Stimulated activated memory B cell treated with anti-CD40 and anti-IgM and Interleukin-4, amounts not matched to agents 10 μg/mL and 1 μg/mL and 100 μg/mL, for 72 hours (primary cell): ENCODE measurements at regions not wholly inside any gene's neighbourhood (a gene's known extent, or its start where the extent isn't known, plus 50 kb on each side); places are given as distances from the start of the nearest gene placed in this dataset.

Experiments
- ATAC-seq: fragments of 150-1000 bp; cut with Tn5 transposase; 2 replicates; pipeline ENCODE4 v1.10.0; 2021
- H3K27ac Mint-ChIP-seq: one replicate; pipeline ENCODE4 v1.8.0; 2022; ENCODE audit warnings: mild to moderate bottlenecking, mixed read lengths
- H3K27me3 Mint-ChIP-seq: one replicate; pipeline ENCODE4 v1.8.0; 2022; ENCODE audit warnings: mixed read lengths
- H3K36me3 Mint-ChIP-seq: one replicate; pipeline ENCODE4 v1.8.0; 2022; ENCODE audit warnings: mixed read lengths
- H3K4me1 Mint-ChIP-seq: one replicate; pipeline ENCODE4 v1.8.0; 2022; ENCODE audit warnings: mixed read lengths
- H3K4me3 Mint-ChIP-seq: one replicate; pipeline ENCODE4 v1.8.0; 2022; ENCODE audit warnings: mild to moderate bottlenecking, moderate library complexity, mixed read lengths
- H3K9me3 Mint-ChIP-seq: one replicate; pipeline ENCODE4 v1.8.0; 2022; ENCODE audit warnings: mixed read lengths

GRCh38 chr10:107894516-107894915 lies 730.0 kb upstream of the SORCS1 start:
- peak; percentile 48 for ATAC-seq

GRCh38 chr10:107889105-107889504 lies 724.6 kb upstream of the SORCS1 start:
- Mint-ChIP-seq H3K27ac (no peak overlapping the region), H3K4me1 (no peaks in the 10 kb centered on the region), H3K27me3 (no peaks in the 10 kb centered on the region), H3K9me3 (peaks cover 3% of the 10 kb centered on the region), H3K36me3 (no peaks in the 10 kb centered on the region), H3K4me3 (no peak overlapping the region)
- no peak for ATAC-seq

More at GRCh38 chr10:107894516-107894915, 730.0 kb upstream of the SORCS1 start:
- Mint-ChIP-seq H3K9me3 (no peaks in the 10 kb centered on the region), H3K4me1 (peaks cover 6% of the 10 kb centered on the region), H3K4me3 (no peak overlapping the region), H3K36me3 (no peaks in the 10 kb centered on the region), H3K27ac (no peak overlapping the region), H3K27me3 (no peaks in the 10 kb centered on the region)

- Mint-ChIP-seq H3K36me3 (no peaks in the 10 kb centered on the region), H3K27me3 (no peaks in the 10 kb centered on the region), H3K4me3 (no peak overlapping the region), H3K27ac (no peak overlapping the region), H3K4me1 (no peaks in the 10 kb centered on the region), H3K9me3 (peaks cover 10% of the 10 kb centered on the region)
- ATAC-seq, result no peak
These were observed 715.7 kb upstream of the SORCS1 start for GRCh38 chr10:107880185-107880584.

- ATAC-seq, result no peak
- Mint-ChIP-seq H3K36me3 (no peaks in the 10 kb centered on the region), H3K27me3 (no peaks in the 10 kb centered on the region), H3K4me1 (no peaks in the 10 kb centered on the region), H3K9me3 (peaks cover 3% of the 10 kb centered on the region), H3K27ac (no peak overlapping the region), H3K4me3 (no peak overlapping the region)
These were observed 708.5 kb upstream of the SORCS1 start for GRCh38 chr10:107873007-107873406.

- Mint-ChIP-seq H3K4me3 (no peak overlapping the region), H3K9me3 (no peaks in the 10 kb centered on the region)
These were observed 701.2 kb upstream of the SORCS1 start for GRCh38 chr10:107865691-107866090.

GRCh38 chr10:107859065-107859464 lies 694.6 kb upstream of the SORCS1 start:
- no peak for ATAC-seq
- Mint-ChIP-seq H3K27me3 (no peaks in the 10 kb centered on the region), H3K27ac (no peak overlapping the region), H3K4me3 (no peak overlapping the region), H3K9me3 (no peaks in the 10 kb centered on the region), H3K36me3 (no peaks in the 10 kb centered on the region), H3K4me1 (no peaks in the 10 kb centered on the region)

More at GRCh38 chr10:107865691-107866090, 701.2 kb upstream of the SORCS1 start:
- H3K27me3 Mint-ChIP-seq, result no peaks in the 10 kb centered on the region
- H3K27ac Mint-ChIP-seq, result no peak overlapping the region
- no peaks in the 10 kb centered on the region for H3K36me3 Mint-ChIP-seq
- no peaks in the 10 kb centered on the region for H3K4me1 Mint-ChIP-seq
- ATAC-seq, result no peak

GRCh38 chr10:107856047-107856315 lies 691.5 kb upstream of the SORCS1 start:
- Mint-ChIP-seq H3K4me3 (no peak overlapping the region), H3K27ac (no peak overlapping the region), H3K27me3 (no peaks in the 10 kb centered on the region), H3K36me3 (no peaks in the 10 kb centered on the region), H3K4me1 (no peaks in the 10 kb centered on the region), H3K9me3 (peaks cover 4% of the 10 kb centered on the region)
- ATAC-seq, result no peak

- no peak overlapping the region for H3K4me3 Mint-ChIP-seq
These were observed 691.0 kb upstream of the SORCS1 start for GRCh38 chr10:107855301-107856046.

GRCh38 chr10:107848726-107849360 lies 684.3 kb upstream of the SORCS1 start:
- peaks cover 13% of the 10 kb centered on the region for H3K4me1 Mint-ChIP-seq
- no peak overlapping the region for H3K4me3 Mint-ChIP-seq
- H3K27ac Mint-ChIP-seq, result no peak overlapping the region

More at GRCh38 chr10:107855301-107856046, 691.0 kb upstream of the SORCS1 start:
- no peaks in the 10 kb centered on the region for H3K27me3 Mint-ChIP-seq
- no peak for ATAC-seq
- H3K4me1 Mint-ChIP-seq, result no peaks in the 10 kb centered on the region
- peaks cover 9% of the 10 kb centered on the region for H3K9me3 Mint-ChIP-seq
- H3K36me3 Mint-ChIP-seq, result no peaks in the 10 kb centered on the region
- H3K27ac Mint-ChIP-seq, result no peak overlapping the region

GRCh38 chr10:107847620-107848019 lies 683.1 kb upstream of the SORCS1 start:
- H3K4me3 Mint-ChIP-seq, result peak overlapping the region; percentile 1
- peaks cover 13% of the 10 kb centered on the region for H3K4me1 Mint-ChIP-seq
- peaks cover 9% of the 10 kb centered on the region for H3K9me3 Mint-ChIP-seq
- ATAC-seq, result no peak
- H3K36me3 Mint-ChIP-seq, result no peaks in the 10 kb centered on the region
- H3K27ac Mint-ChIP-seq, result peak overlapping the region; percentile 55
- no peaks in the 10 kb centered on the region for H3K27me3 Mint-ChIP-seq

More at GRCh38 chr10:107848726-107849360, 684.3 kb upstream of the SORCS1 start:
- peaks cover 9% of the 10 kb centered on the region for H3K9me3 Mint-ChIP-seq
- no peak for ATAC-seq
- no peaks in the 10 kb centered on the region for H3K27me3 Mint-ChIP-seq
- H3K36me3 Mint-ChIP-seq, result no peaks in the 10 kb centered on the region

- no peak overlapping the region for H3K4me3 Mint-ChIP-seq
- H3K4me1 Mint-ChIP-seq, result no peaks in the 10 kb centered on the region
- no peak overlapping the region for H3K27ac Mint-ChIP-seq
- no peaks in the 10 kb centered on the region for H3K27me3 Mint-ChIP-seq
- ATAC-seq, result no peak
- H3K36me3 Mint-ChIP-seq, result no peaks in the 10 kb centered on the region
- peaks cover 2% of the 10 kb centered on the region for H3K9me3 Mint-ChIP-seq
These were observed 670.2 kb upstream of the SORCS1 start for GRCh38 chr10:107834706-107835105.

- Mint-ChIP-seq H3K36me3 (no peaks in the 10 kb centered on the region), H3K9me3 (peaks cover 2% of the 10 kb centered on the region), H3K4me1 (no peaks in the 10 kb centered on the region), H3K27ac (no peak overlapping the region), H3K27me3 (no peaks in the 10 kb centered on the region), H3K4me3 (no peak overlapping the region)
- ATAC-seq, result no peak
These were observed 667.3 kb upstream of the SORCS1 start for GRCh38 chr10:107831772-107832171.

GRCh38 chr10:107829161-107829560 lies 664.7 kb upstream of the SORCS1 start:
- H3K27ac Mint-ChIP-seq, result no peak overlapping the region

GRCh38 chr10:107826171-107826570 lies 661.7 kb upstream of the SORCS1 start:
- Mint-ChIP-seq H3K36me3 (no peaks in the 10 kb centered on the region), H3K27me3 (no peaks in the 10 kb centered on the region), H3K27ac (no peak overlapping the region), H3K9me3 (peaks cover 3% of the 10 kb centered on the region), H3K4me1 (no peaks in the 10 kb centered on the region), H3K4me3 (no peak overlapping the region)
- ATAC-seq, result no peak

More at GRCh38 chr10:107829161-107829560, 664.7 kb upstream of the SORCS1 start:
- H3K4me1 Mint-ChIP-seq, result no peaks in the 10 kb centered on the region
- no peaks in the 10 kb centered on the region for H3K27me3 Mint-ChIP-seq
- no peaks in the 10 kb centered on the region for H3K36me3 Mint-ChIP-seq
- H3K9me3 Mint-ChIP-seq, result peaks cover 2% of the 10 kb centered on the region
- no peak overlapping the region for H3K4me3 Mint-ChIP-seq
- ATAC-seq, result no peak

- H3K9me3 Mint-ChIP-seq, result no peaks in the 10 kb centered on the region
- H3K4me1 Mint-ChIP-seq, result no peaks in the 10 kb centered on the region
- no peak overlapping the region for H3K4me3 Mint-ChIP-seq
- H3K27ac Mint-ChIP-seq, result no peak overlapping the region
- H3K36me3 Mint-ChIP-seq, result no peaks in the 10 kb centered on the region
- H3K27me3 Mint-ChIP-seq, result no peaks in the 10 kb centered on the region
- ATAC-seq, result peak; percentile 64
These were observed 650.5 kb upstream of the SORCS1 start for GRCh38 chr10:107814865-107815487.
